T47D (cell line): ENCODE measurements at regions not wholly inside any gene's neighbourhood (a gene's known extent, or its start where the extent isn't known, plus 50 kb on each side); places are given as distances from the start of the nearest gene placed in this dataset.
"Not testable (repeated sequence)": the region's sequence is repeated elsewhere in the genome, so short reads cannot be mapped to it uniquely, and the experiment has no call there.

Source experiments
- DNase-seq, 2 experiments: peaks; one replicate each; pipeline versions ENCODE4 v3.0.0 to v3.0.0-alpha.2; 2011 to 2012; ENCODE audit warnings: low read depth in 1 of 2, low spot score in 1 of 2
- JUND ChIP-seq: IDR thresholded peaks from 2 replicates; pipeline ENCODE4 v1.6.1; 2012; ENCODE audit warnings: low read depth
- in situ Hi-C: cut with HindIII; loops from 2 replicates; pipeline ENCODE4 v1.10.0; 2016; ENCODE audit warnings: low sequenced_read_pairs, low pct_unique_long_range_greater_than_20kb

DNA sequence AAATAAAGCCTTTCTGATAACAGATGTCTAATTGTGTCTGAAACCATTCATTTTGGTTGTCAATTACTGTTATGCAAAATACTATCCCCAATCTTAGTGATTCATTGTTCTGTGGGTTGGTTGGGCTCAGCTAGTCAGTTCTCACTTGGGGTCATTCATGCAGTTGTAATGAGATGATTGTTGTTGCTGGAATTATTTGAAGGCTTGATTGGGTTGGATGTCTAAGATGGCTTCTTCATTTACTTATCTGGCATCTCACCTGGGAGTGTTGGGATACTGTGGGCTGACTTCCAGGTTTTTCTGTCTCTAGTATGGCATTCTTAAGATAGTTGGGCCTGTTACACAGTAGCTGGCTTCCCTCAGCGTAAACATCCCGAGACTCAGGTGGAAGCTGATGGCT, 217.8 kb upstream of the B3GALT2 start:
- DNase-seq = no peak
- in situ Hi-C loops = no loop called here
- TF ChIP-seq JUND = no peak

- no peak for TF ChIP-seq JUND
- in situ Hi-C loops = no loop called here
Observed at GRCh38 chr1:193402977-193403376, 216.6 kb upstream of the B3GALT2 start.

GRCh38 chr1:193402037-193402436, 215.6 kb upstream of the B3GALT2 start:
- in situ Hi-C loops = no loop called here
- TF ChIP-seq JUND = no peak
- DNase-seq = no peak

More at GRCh38 chr1:193402977-193403376, 216.6 kb upstream of the B3GALT2 start:
- DNase-seq = no peak

- in situ Hi-C loops = no loop called here
- TF ChIP-seq JUND = no peak
Observed at GRCh38 chr1:193394336-193394735, 207.9 kb upstream of the B3GALT2 start.

GRCh38 chr1:193392686-193393085, 206.3 kb upstream of the B3GALT2 start:
- no peak for DNase-seq
- TF ChIP-seq JUND = no peak
- in situ Hi-C loops = no loop called here

More at GRCh38 chr1:193394336-193394735, 207.9 kb upstream of the B3GALT2 start:
- no peak for DNase-seq

- no peak for DNase-seq
- in situ Hi-C loops = no loop called here
- TF ChIP-seq JUND = no peak
Observed at GRCh38 chr1:193388683-193389082, 202.3 kb upstream of the B3GALT2 start.

DNA sequence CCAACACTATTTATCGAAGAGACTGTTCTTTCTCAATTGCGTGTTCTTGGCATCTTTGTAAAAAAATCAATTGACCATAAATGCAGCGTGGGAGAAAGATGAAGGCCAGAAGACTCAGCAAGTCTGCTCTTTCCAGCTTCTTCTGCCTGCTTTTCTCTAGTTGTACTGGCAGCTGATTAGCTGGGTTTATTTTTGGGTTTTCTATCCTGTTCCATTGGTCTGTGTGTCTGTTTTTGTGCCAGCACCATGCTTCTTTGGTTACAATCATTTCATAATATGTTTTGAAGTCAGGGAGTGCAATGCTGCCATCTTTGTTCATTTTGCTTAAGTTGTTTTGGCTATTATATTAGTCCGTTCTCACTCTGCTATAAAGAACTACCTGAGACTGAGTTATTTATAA, 201.8 kb upstream of the B3GALT2 start:
- no peak for TF ChIP-seq JUND
- no peak for DNase-seq
- in situ Hi-C loops = no loop called here

- DNase-seq = no peak
- in situ Hi-C loops = no loop called here
- TF ChIP-seq JUND = no peak
Observed at GRCh38 chr1:193387406-193387805, 201.0 kb upstream of the B3GALT2 start.

GRCh38 chr1:193378451-193378850, 192.0 kb upstream of the B3GALT2 start:
- in situ Hi-C loops, DNase-seq: not testable (repeated sequence)

DNA sequence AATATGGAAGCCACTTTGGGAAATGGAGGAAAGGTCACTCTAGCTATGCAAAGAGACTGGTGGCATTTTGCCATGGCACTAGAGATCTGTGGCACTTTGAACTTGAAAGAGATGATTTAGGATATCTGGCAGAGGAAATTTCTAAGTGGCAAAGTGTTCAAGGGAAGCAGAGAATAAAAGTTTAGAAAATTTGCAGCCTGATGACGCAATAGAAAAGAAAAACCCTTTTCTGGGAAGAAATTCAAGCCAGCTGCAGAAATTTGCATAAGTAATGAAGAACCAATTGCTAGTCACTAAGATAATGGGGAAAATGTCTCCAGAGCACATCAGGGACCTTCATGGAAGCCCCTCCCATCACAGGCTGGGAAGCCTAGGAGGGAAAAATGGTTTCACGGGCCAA, 191.1 kb upstream of the B3GALT2 start:
- TF ChIP-seq JUND = no peak
- in situ Hi-C loops = no loop called here
- no peak for DNase-seq

DNA sequence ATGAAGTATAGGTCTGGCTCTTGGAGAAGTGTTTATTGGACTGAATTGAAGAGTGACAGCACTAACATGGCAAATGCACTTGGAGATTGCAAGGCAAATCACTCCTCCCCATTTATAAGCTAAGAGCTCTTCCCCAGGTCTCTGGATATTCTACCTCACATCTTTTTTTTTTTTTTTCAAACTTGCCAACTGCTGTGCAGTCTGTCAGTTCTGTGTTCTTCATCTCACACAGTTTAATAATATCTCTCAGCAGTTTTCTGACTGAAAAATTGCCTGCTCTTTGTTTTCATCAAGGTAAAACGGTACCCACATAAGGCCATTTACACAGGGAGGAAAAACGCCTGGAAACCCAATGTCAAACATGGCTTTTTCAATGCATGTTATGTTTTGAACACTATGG, 186.1 kb upstream of the B3GALT2 start:
- no peak for DNase-seq
- in situ Hi-C loops = no loop called here
- no peak for TF ChIP-seq JUND

DNA sequence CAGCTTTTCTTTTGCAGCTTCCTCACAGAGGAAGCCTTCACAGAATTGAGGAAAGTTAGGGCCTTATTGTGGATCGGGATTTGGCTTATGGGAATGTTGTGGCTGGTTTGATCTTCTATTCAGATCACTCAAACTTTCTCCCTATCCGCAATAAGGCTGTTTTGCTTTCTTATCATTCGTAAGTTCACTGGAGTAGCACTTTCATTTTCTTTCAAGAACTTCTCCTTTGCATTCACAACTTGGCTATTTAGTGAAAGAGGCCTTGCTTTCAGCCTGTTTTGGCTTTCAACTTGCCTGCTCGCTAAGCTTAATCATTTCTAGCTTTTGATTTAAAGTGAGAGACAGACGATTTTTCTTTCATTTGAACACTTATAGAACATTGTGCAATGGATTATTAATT, 181.9 kb upstream of the B3GALT2 start:
- TF ChIP-seq JUND = no peak
- DNase-seq = no peak
- in situ Hi-C loops = no loop called here

GRCh38 chr1:193367863-193368262, 181.4 kb upstream of the B3GALT2 start:
- in situ Hi-C loops = no loop called here
- TF ChIP-seq JUND = no peak
- no peak for DNase-seq

DNA sequence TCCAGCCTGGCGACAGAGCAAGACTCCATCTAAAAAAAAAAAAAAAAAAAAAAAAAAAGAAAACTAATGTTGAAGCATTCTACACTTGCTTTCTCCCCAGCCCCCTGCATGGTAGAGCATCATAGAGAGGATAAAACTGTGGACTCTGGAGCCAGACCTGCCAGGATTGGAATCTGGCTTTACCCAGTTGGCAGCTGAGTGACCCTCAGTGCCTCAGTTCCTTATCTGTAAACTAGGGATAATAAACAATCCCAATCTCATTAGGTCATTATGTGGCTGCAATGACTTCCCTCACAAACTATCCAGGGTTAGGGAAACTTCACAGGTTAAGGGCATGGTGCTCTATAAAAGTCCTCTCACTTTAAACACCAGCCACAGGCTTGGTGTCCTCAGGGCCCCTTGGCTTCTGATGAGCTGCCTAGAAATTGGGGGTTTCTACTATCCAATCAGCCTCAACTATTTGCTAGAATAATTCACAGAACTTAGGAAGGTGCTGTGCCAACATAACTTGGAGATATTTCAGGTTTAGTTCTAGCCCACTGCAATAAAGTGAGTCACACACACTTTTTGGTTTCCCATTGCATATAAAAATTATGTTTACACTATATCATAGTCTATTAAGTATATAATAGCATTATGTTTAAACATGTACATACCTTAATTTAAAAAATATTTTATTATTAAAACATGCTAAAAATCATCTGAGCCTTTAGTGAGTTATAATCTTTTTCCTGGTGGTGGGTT, 180.5 kb upstream of the B3GALT2 start:
- no peak for TF ChIP-seq JUND
- in situ Hi-C loops = no loop called here
- DNase-seq = no peak

DNA sequence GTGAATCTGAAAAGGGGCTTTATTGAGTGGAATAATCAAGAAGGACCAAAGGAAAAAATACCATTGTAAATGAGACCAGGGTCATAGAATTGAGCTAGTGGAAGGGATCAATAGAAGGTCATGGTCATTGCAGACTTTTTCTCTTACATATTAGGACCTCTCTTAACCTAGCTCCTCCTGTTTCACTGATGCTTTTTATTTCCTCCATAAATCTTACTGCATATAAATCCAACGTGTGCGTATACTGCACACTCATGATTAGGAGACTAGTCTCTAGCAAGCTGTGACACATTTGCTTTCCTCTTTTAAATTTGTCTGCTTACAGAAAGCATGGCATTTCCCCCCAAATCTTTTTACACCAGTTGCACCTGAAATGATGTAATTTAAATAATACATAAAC, 179.6 kb upstream of the B3GALT2 start:
- in situ Hi-C loops = no loop called here
- no peak for TF ChIP-seq JUND
- no peak for DNase-seq
